Tibial nerve (tissue), 4 donors: ENCODE measurements at regions not wholly inside any gene's neighbourhood (a gene's known extent, or its start where the extent isn't known, plus 50 kb on each side); places are given as distances from the start of the nearest gene placed in this dataset.

Experiments
- DNase-seq, 2 donors: peaks; one replicate each; pipeline ENCODE4 v3.0.0-alpha.2; 2019; ENCODE audit warnings: low spot score in 2 of 2
- H3K27ac ChIP-seq, 4 donors: fragments of 200-600 bp; sonication (generic) in 3 of 4; one replicate each; pipeline ENCODE4 v1.5.1; 2017 to 2019; ENCODE audit warnings: mild to moderate bottlenecking in 1 of 4
- H3K27me3 ChIP-seq, 2 donors: fragments of 200-600 bp; sonication (generic) in 1 of 2; one replicate each; pipeline versions ENCODE4 v1.5.1 to v1.6.0; 2017 to 2019
- H3K36me3 ChIP-seq, 3 donors: fragments of 200-600 bp; sonication (generic); one replicate each; pipeline ENCODE4 v1.5.1; 2018 to 2019
- H3K4me1 ChIP-seq, 4 donors: fragments of 200-600 bp; sonication (generic) in 3 of 4; one replicate each; pipeline ENCODE4 v1.5.1; 2017 to 2019
- H3K4me3 ChIP-seq, 4 donors: fragments of 200-600 bp; sonication (generic) in 3 of 4; one replicate each; pipeline ENCODE4 v1.5.1; 2017 to 2019; ENCODE audit warnings: mild to moderate bottlenecking in 1 of 4, moderate library complexity in 1 of 4
- H3K9me3 ChIP-seq, 4 donors: fragments of 200-600 bp; sonication (generic) in 3 of 4; one replicate each; pipeline ENCODE4 v1.5.1; 2017 to 2019
- CTCF ChIP-seq, 5 experiments: fragments of 200-600 bp in 3 of 5; fragments of 450-650 bp in 2 of 5; sonication (generic) in 3 of 5; IDR thresholded peaks; one replicate each; pipeline ENCODE4 v1.5.1; 2016 to 2019; ENCODE audit warnings: antibody characterized with exemption in 5 of 5, mild to moderate bottlenecking in 3 of 5, moderate library complexity in 2 of 5
- EP300 ChIP-seq, 2 donors: sonication (generic); formaldehyde crosslinking; IDR thresholded peaks; one replicate each; pipeline ENCODE4 v1.6.1; 2017; ENCODE audit warnings: antibody characterized with exemption in 2 of 2, mild to moderate bottlenecking in 1 of 2
- POLR2A ChIP-seq, 2 donors: fragments of 450-650 bp; IDR thresholded peaks; one replicate each; pipeline ENCODE4 v1.6.1; 2017; ENCODE audit warnings: antibody characterized with exemption in 2 of 2, mild to moderate bottlenecking in 2 of 2, moderate library complexity in 2 of 2
- WGBS, 2 donors: methylation state at CpG; one replicate each; pipeline ENCODE4 v1.1.5; 2018; 5-methylcytosine and 5-hydroxymethylcytosine counted together

- no peak for TF ChIP-seq CTCF (IDR thresholded peaks at IDR 0.05)
- no peak for TF ChIP-seq POLR2A (IDR thresholded peaks at IDR 0.05)
- TF ChIP-seq EP300 (IDR thresholded peaks at IDR 0.05): no peak
- no peak overlapping the region for H3K4me3 ChIP-seq
- no peak for DNase-seq
- no peaks in the 10 kb centered on the region for H3K4me1 ChIP-seq
- H3K9me3 ChIP-seq: no peaks in the 10 kb centered on the region
- no peaks in the 10 kb centered on the region for H3K36me3 ChIP-seq
- no peak overlapping the region for H3K27ac ChIP-seq
- H3K27me3 ChIP-seq: no peaks in the 10 kb centered on the region
- 90 to 95% methylated on average over 1 of the region's 1 CpG for WGBS, 2 donors
Observed at GRCh38 chr7:81632418-81632817, 137.4 kb downstream of the HGF start.

- TF ChIP-seq POLR2A (IDR thresholded peaks at IDR 0.05) (no peak), CTCF (IDR thresholded peaks at IDR 0.05) (no peak), EP300 (IDR thresholded peaks at IDR 0.05) (no peak)
- WGBS, 2 donors: 97% methylated on average over 1 of the region's 1 CpG
- no peaks in the 10 kb centered on the region for H3K9me3 ChIP-seq
- no peaks in the 10 kb centered on the region for H3K27me3 ChIP-seq
- no peaks in the 10 kb centered on the region for H3K4me1 ChIP-seq
- H3K4me3 ChIP-seq: no peak overlapping the region
- no peaks in the 10 kb centered on the region for H3K36me3 ChIP-seq
- no peak for DNase-seq
- H3K27ac ChIP-seq: no peak overlapping the region
Observed at GRCh38 chr7:81630600-81630999, 139.2 kb downstream of the HGF start.

DNA sequence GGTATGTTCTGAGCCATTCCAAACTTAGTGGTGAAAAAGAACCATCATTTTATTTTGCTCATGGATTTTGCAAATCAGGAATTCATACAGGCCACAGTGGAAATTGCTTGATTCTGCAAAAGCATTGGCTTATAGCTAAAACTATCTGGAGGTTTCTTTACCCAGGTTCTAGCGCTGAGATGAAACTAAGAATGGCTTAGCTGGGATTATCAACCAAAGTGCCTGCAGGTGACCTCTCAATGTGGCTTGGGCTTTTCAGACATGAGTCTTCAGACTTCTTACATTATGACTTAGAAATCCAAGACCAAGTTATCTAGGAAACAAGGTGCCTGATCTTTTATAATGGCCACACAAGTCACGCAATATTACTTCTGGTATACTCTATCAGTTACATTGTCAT is 140.1 kb downstream of the HGF start:
- TF ChIP-seq EP300 (IDR thresholded peaks at IDR 0.05): no peak
- no peak for TF ChIP-seq POLR2A (IDR thresholded peaks at IDR 0.05)
- TF ChIP-seq CTCF (IDR thresholded peaks at IDR 0.05): no peak
- Histone ChIP-seq H3K27me3 (no peaks in the 10 kb centered on the region), H3K36me3 (no peaks in the 10 kb centered on the region), H3K27ac (no peak overlapping the region), H3K4me3 (no peak overlapping the region), H3K4me1 (peaks cover 0 to 4% (median 0%) of the 10 kb centered on the region in 4 donors), H3K9me3 (no peaks in the 10 kb centered on the region)
- no peak for DNase-seq
- 96 to 97% methylated on average over 2 of the region's 2 CpGs for WGBS, 2 donors

DNA sequence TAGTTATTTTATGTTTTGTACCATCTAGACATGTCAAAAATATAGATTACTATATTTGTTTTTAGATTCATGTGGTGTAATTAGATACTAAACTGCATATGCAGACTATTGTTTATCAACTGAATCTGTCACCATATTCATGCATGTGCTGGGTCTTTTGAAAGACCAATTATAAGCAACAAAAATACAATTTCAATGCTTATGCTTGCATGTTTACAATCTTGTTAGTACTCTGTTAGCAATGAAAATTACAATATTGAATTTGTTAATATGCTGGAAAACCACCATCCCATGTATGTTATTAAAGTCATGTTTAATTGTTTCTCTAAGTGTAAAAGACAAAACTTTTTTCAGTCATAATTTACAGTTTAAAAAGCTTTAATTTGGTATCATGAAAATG is 140.9 kb downstream of the HGF start:
- no peak overlapping the region for H3K4me3 ChIP-seq
- TF ChIP-seq CTCF (IDR thresholded peaks at IDR 0.05) (no peak), POLR2A (IDR thresholded peaks at IDR 0.05) (no peak), EP300 (IDR thresholded peaks at IDR 0.05) (no peak)
- H3K9me3 ChIP-seq: no peaks in the 10 kb centered on the region
- no peaks in the 10 kb centered on the region for H3K27me3 ChIP-seq
- H3K27ac ChIP-seq: no peak overlapping the region
- H3K4me1 ChIP-seq: peaks cover 0 to 7% (median 0%) of the 10 kb centered on the region in 4 donors
- H3K36me3 ChIP-seq: no peaks in the 10 kb centered on the region
- no peak for DNase-seq

DNA sequence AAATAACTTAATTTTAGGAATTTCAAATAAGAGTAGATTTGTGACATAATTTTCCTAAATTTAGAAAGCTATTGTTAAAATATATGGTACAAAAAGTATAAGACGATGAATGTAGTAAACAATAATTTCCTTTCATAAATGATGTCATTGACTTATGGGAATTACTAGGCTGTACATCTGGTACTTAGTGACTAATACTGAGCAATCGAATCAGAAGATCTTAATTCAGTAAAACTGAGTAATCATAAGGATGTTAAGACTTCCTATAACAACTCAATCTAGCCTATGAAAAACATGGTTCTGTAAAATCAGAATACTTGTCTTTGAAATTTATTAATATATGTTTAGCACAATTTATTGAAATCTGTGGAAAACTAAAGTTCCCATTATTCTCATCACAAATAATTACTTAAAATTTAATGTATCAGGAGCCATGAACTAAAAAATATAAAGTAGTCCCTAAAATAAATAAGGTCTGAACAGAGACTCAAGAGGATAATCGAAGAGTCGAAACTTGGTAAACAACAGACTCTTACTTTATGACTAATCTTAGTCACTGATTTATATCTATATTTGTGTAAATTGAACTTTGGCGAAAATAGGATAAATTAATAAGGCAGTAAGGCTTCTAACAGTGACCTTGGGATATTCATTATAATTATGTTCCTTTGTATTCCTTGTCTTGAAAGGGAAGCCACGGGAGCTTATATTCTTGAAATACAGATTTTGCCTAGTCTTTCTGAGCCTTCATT is 142.1 kb downstream of the HGF start:
- Histone ChIP-seq H3K4me1 (peaks cover 0 to 7% (median 0%) of the 10 kb centered on the region in 4 donors), H3K27me3 (no peaks in the 10 kb centered on the region), H3K9me3 (no peaks in the 10 kb centered on the region), H3K27ac (no peak overlapping the region), H3K4me3 (no peak overlapping the region), H3K36me3 (no peaks in the 10 kb centered on the region)
- WGBS, 2 donors: 76 to 77% methylated on average over 6 of the region's 6 CpGs
- no peak for DNase-seq
- TF ChIP-seq CTCF (IDR thresholded peaks at IDR 0.05): no peak
- TF ChIP-seq POLR2A (IDR thresholded peaks at IDR 0.05): no peak
- TF ChIP-seq EP300 (IDR thresholded peaks at IDR 0.05): no peak
